ENCODE measurements at regions not wholly inside any gene's neighbourhood (a gene's known extent, or its start where the extent isn't known, plus 50 kb on each side); places are given as distances from the start of the nearest gene placed in this dataset.
"Not testable (repeated sequence)": the region's sequence is repeated elsewhere in the genome, so short reads cannot be mapped to it uniquely, and the experiment has no call there.

GRCh38 chr6:85078058-85078457, 313.7 kb upstream of the TBX18 start:
- in situ Hi-C loops (cut with MboI; ENCODE audit: low sequenced_read_pairs): no loop called here
- Histone ChIP-seq H3K9me3 (no peaks in the 10 kb centered on the region), H3K4me3 (no peak overlapping the region), H3K4me1 (no peaks in the 10 kb centered on the region), H3K36me3 (replicated peaks) (no peaks in the 10 kb centered on the region), H3K27me3 (ENCODE audit: low read depth) (no peaks in the 10 kb centered on the region)
- DNase-seq (ENCODE audit: low spot score in 2 of 2): peak in 1 of 2 experiments; percentile 22

- no peak overlapping the region for H3K4me3 ChIP-seq
- no peak for DNase-seq (ENCODE audit: low spot score in 2 of 2)
- in situ Hi-C loops (cut with MboI; ENCODE audit: low sequenced_read_pairs): no loop called here
- no peaks in the 10 kb centered on the region for H3K27me3 ChIP-seq (ENCODE audit: low read depth)
- H3K4me1 ChIP-seq: no peaks in the 10 kb centered on the region
- H3K9me3 ChIP-seq: no peaks in the 10 kb centered on the region
- H3K36me3 ChIP-seq (replicated peaks): no peaks in the 10 kb centered on the region
Measured at GRCh38 chr6:85077098-85077497, 312.7 kb upstream of the TBX18 start.

DNA sequence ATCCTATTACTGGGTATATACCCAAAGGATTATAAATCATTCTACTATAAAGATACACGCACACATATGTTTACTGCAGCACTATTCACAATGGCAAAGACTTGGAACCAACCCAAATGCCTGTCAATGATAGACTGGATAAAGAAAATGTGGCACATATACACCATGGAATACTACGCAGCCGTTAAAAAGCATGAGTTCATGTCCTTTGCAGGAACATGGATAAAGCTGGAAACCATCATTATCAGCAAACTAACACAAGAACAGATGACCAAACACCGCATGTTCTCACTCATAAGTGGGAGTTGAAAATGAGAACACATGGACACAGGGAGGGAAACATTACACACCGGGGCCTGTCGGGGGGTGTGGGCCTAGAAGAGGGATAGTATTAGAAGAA, 307.4 kb upstream of the TBX18 start:
- H3K4me1 ChIP-seq; H3K9me3 ChIP-seq; H3K27me3 ChIP-seq (ENCODE audit: low read depth); H3K4me3 ChIP-seq; in situ Hi-C loops (cut with MboI; ENCODE audit: low sequenced_read_pairs); DNase-seq (ENCODE audit: low spot score in 2 of 2); H3K36me3 ChIP-seq (replicated peaks): not testable (repeated sequence)

- H3K27me3 ChIP-seq (ENCODE audit: low read depth): no peaks in the 10 kb centered on the region
- in situ Hi-C loops (cut with MboI; ENCODE audit: low sequenced_read_pairs): no loop called here
- H3K4me3 ChIP-seq: no peak overlapping the region
- H3K36me3 ChIP-seq (replicated peaks): no peaks in the 10 kb centered on the region
- no peak for DNase-seq (ENCODE audit: low spot score in 2 of 2)
- no peaks in the 10 kb centered on the region for H3K4me1 ChIP-seq
- H3K9me3 ChIP-seq: no peaks in the 10 kb centered on the region
Measured at GRCh38 chr6:85069577-85069976, 305.2 kb upstream of the TBX18 start.

- H3K4me1 ChIP-seq: no peaks in the 10 kb centered on the region
- in situ Hi-C loops (cut with MboI; ENCODE audit: low sequenced_read_pairs): no loop called here
Measured at GRCh38 chr6:85068221-85068620, 303.8 kb upstream of the TBX18 start.

DNA sequence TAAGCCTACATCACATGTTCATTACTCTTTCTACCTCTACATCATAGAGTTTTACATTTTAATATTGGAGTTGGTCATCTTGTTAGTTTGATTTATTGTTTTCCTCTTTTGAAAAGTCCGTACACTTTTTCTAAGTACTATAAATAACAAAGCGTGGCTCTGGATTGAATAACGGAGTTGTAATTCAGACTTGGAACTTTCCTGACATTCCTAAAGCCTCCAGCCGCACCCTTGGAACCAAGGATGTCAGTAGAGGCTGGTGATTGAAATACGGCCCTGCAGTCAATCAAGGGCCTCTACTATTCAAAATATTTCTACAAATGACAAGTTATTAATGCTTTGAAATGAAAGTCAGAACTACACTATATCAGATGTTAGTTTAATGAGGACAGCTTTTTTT, 301.9 kb upstream of the TBX18 start:
- H3K4me3 ChIP-seq: no peak overlapping the region
- no peaks in the 10 kb centered on the region for H3K9me3 ChIP-seq
- H3K36me3 ChIP-seq (replicated peaks): no peaks in the 10 kb centered on the region
- H3K27me3 ChIP-seq (ENCODE audit: low read depth): no peaks in the 10 kb centered on the region
- no peaks in the 10 kb centered on the region for H3K4me1 ChIP-seq
- in situ Hi-C loops (cut with MboI; ENCODE audit: low sequenced_read_pairs): no loop called here
- DNase-seq (ENCODE audit: low spot score in 2 of 2): no peak

More at GRCh38 chr6:85068221-85068620, 303.8 kb upstream of the TBX18 start:
- H3K36me3 ChIP-seq (replicated peaks): no peaks in the 10 kb centered on the region
- no peak overlapping the region for H3K4me3 ChIP-seq
- DNase-seq (ENCODE audit: low spot score in 2 of 2): no peak
- H3K27me3 ChIP-seq (ENCODE audit: low read depth): no peaks in the 10 kb centered on the region
- H3K9me3 ChIP-seq: no peaks in the 10 kb centered on the region

DNA sequence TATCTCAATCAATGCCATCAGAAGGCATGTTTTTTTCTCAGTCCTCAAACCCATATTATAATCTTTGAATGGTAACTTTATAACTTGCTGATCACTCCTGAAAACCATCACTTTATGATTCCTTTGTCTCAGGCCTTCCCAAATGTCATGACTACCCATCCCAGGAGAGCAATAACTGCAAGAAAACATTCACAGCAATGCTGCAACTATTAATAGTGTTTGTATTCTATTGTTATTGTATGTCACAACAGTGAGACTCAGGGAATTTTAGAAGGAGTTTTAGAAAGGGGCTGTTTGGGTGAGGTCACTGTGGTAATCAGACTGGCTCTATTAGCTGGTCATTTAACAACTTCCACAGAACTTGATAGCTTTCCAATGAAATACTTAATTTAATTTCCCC, 301.4 kb upstream of the TBX18 start:
- DNase-seq (ENCODE audit: low spot score in 2 of 2): no peak
- H3K4me1 ChIP-seq: no peaks in the 10 kb centered on the region
- H3K36me3 ChIP-seq (replicated peaks): no peaks in the 10 kb centered on the region
- H3K4me3 ChIP-seq: no peak overlapping the region
- H3K9me3 ChIP-seq: no peaks in the 10 kb centered on the region
- H3K27me3 ChIP-seq (ENCODE audit: low read depth): no peaks in the 10 kb centered on the region
- in situ Hi-C loops (cut with MboI; ENCODE audit: low sequenced_read_pairs): no loop called here

GRCh38 chr6:85063611-85064010, 299.2 kb upstream of the TBX18 start:
- no peak overlapping the region for H3K4me3 ChIP-seq
- no peak for DNase-seq (ENCODE audit: low spot score in 2 of 2)
- no peaks in the 10 kb centered on the region for H3K36me3 ChIP-seq (replicated peaks)
- H3K4me1 ChIP-seq: no peaks in the 10 kb centered on the region
- no peaks in the 10 kb centered on the region for H3K27me3 ChIP-seq (ENCODE audit: low read depth)
- H3K9me3 ChIP-seq: no peaks in the 10 kb centered on the region
- in situ Hi-C loops (cut with MboI; ENCODE audit: low sequenced_read_pairs): no loop called here

- H3K9me3 ChIP-seq: no peaks in the 10 kb centered on the region
- in situ Hi-C loops (cut with MboI; ENCODE audit: low sequenced_read_pairs): no loop called here
- no peaks in the 10 kb centered on the region for H3K4me1 ChIP-seq
- no peak overlapping the region for H3K4me3 ChIP-seq
- no peaks in the 10 kb centered on the region for H3K36me3 ChIP-seq (replicated peaks)
- no peaks in the 10 kb centered on the region for H3K27me3 ChIP-seq (ENCODE audit: low read depth)
- no peak for DNase-seq (ENCODE audit: low spot score in 2 of 2)
Measured at GRCh38 chr6:85062884-85063283, 298.5 kb upstream of the TBX18 start.

DNA sequence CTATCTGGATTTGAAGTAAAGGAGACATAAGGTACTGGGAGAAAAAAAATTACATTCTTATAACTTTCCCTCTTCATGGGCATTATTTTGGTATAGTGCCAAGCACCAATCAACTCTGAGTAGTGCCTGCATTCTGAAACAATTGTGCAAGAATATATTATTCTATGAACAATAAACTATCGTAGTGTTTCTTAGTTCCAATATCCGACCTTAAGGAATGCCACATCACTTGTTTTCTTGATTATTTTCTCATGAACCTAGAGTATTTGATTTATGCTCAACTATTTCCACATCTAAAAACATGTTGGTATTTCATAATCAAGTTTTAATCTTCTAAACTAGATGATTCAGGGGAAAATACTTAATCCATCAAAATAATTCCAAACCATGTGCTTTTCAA, 294.4 kb upstream of the TBX18 start:
- in situ Hi-C loops (cut with MboI; ENCODE audit: low sequenced_read_pairs): no loop called here
- H3K4me1 ChIP-seq: no peaks in the 10 kb centered on the region
- DNase-seq (ENCODE audit: low spot score in 2 of 2): no peak
- H3K9me3 ChIP-seq: no peaks in the 10 kb centered on the region
- H3K36me3 ChIP-seq (replicated peaks): no peaks in the 10 kb centered on the region
- H3K4me3 ChIP-seq: no peak overlapping the region
- H3K27me3 ChIP-seq (ENCODE audit: low read depth): no peaks in the 10 kb centered on the region

DNA sequence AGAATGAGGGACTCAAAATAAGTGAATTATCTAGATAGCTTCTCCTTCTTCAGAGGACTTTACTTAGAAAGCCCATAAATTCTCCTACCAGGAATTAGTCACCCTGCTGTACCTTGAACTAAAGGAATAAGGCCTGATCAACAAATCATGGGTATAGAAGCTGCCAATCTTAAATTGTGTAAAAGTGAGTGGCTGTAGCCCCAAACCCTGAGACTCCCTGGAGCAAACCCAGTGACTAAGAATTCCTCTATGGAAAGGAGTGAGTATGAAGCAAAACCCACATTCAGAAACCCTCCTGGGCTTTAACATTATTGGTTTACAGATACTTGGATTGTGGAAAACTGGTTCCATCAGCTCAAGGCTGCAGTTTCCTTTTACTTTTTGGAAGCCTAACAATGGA, 285.8 kb upstream of the TBX18 start:
- H3K27me3 ChIP-seq (ENCODE audit: low read depth): no peaks in the 10 kb centered on the region
- H3K36me3 ChIP-seq (replicated peaks): no peaks in the 10 kb centered on the region
- no peaks in the 10 kb centered on the region for H3K4me1 ChIP-seq
- no peak overlapping the region for H3K4me3 ChIP-seq
- no peak for DNase-seq (ENCODE audit: low spot score in 2 of 2)
- in situ Hi-C loops (cut with MboI; ENCODE audit: low sequenced_read_pairs): no loop called here
- no peaks in the 10 kb centered on the region for H3K9me3 ChIP-seq

DNA sequence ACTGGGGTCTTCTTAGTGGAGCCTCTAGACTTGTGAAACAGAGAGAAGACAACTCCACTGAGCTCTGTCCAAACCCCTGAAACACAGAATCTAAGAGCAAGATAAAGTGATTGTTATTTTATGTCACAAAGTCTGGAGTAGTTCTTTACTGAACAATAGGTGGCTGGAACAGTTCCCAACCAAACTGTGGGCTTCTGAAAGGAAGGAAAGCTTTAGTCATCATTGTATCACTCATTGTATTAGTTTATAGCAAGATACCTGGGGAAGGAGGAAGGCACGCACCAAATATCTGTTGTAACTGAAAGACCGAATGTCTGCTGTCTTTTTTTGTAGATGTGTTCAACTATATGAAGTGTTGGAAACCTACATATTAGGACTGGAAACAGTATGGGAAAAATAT, 284.9 kb upstream of the TBX18 start:
- in situ Hi-C loops (cut with MboI; ENCODE audit: low sequenced_read_pairs): no loop called here
- H3K27me3 ChIP-seq (ENCODE audit: low read depth): no peaks in the 10 kb centered on the region
- no peaks in the 10 kb centered on the region for H3K36me3 ChIP-seq (replicated peaks)
- no peak for DNase-seq (ENCODE audit: low spot score in 2 of 2)
- H3K9me3 ChIP-seq: no peaks in the 10 kb centered on the region
- H3K4me1 ChIP-seq: no peaks in the 10 kb centered on the region
- no peak overlapping the region for H3K4me3 ChIP-seq

- in situ Hi-C loops (cut with MboI; ENCODE audit: low sequenced_read_pairs): no loop called here
- no peaks in the 10 kb centered on the region for H3K4me1 ChIP-seq
Measured at GRCh38 chr6:85047818-85048217, 283.4 kb upstream of the TBX18 start.

DNA sequence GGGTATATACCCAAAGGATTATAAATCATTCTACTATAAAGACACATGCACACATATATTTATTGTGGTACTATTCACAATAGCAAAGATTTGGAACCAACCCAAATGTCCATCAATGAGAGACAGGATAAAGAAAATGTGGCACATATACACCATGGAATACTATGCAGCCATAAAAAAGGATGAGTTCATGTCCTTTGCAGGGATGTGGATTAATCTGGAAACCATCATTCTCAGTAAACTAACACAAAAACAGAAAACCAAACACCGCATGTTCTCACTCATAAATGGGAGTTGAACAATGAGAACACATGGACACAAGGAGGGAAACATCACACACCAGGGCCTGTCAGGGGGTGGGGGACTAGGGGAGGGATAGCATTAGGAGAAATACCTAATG, 281.4 kb upstream of the TBX18 start:
- H3K9me3 ChIP-seq; H3K4me3 ChIP-seq; H3K27me3 ChIP-seq (ENCODE audit: low read depth); H3K4me1 ChIP-seq; in situ Hi-C loops (cut with MboI; ENCODE audit: low sequenced_read_pairs); H3K36me3 ChIP-seq (replicated peaks); DNase-seq (ENCODE audit: low spot score in 2 of 2): not testable (repeated sequence)

More at GRCh38 chr6:85047818-85048217, 283.4 kb upstream of the TBX18 start:
- Histone ChIP-seq H3K36me3 (replicated peaks) (no peaks in the 10 kb centered on the region), H3K4me3 (no peak overlapping the region), H3K27me3 (ENCODE audit: low read depth) (no peaks in the 10 kb centered on the region), H3K9me3 (no peaks in the 10 kb centered on the region)
- no peak for DNase-seq (ENCODE audit: low spot score in 2 of 2)

DNA sequence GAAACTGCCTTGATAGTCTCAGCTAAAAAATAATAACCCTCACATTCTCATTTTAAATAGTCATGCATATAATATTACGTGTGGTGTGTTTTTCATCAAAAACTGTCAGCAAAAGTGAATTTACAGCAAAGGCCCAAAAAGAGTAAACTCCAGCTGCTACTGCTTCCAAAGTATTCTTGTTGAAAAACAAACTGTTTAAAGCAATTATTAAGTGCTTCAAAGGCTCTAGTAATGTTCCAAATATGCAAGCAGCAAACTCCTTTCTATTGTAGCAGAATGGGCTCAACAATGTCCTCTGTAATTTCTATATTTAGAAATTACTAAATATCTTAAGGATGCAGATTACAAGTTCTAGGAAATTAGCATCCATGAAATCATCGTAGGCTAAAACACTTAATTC, 280.0 kb upstream of the TBX18 start:
- no peak overlapping the region for H3K4me3 ChIP-seq
- no peaks in the 10 kb centered on the region for H3K4me1 ChIP-seq
- no peak for DNase-seq (ENCODE audit: low spot score in 2 of 2)
- H3K27me3 ChIP-seq (ENCODE audit: low read depth): no peaks in the 10 kb centered on the region
- H3K36me3 ChIP-seq (replicated peaks): no peaks in the 10 kb centered on the region
- in situ Hi-C loops (cut with MboI; ENCODE audit: low sequenced_read_pairs): no loop called here
- no peaks in the 10 kb centered on the region for H3K9me3 ChIP-seq
